ENCODE measurements at regions not wholly inside any gene's neighbourhood (a gene's known extent, or its start where the extent isn't known, plus 50 kb on each side); places are given as distances from the start of the nearest gene placed in this dataset.

- H3K4me3 ChIP-seq: no peak overlapping the region
- H3K27me3 ChIP-seq: no peaks in the 10 kb centered on the region
- no peak for DNase-seq
- H3K27ac ChIP-seq: no peak overlapping the region
- peaks cover 0 to 15% (median 6%) of the 10 kb centered on the region in 4 donors for H3K4me1 ChIP-seq
- WGBS, 5 donors: 65 to 91% (median 84%) methylated on average over 1 of the region's 1 CpG
- TF ChIP-seq POLR2AphosphoS5 (IDR thresholded peaks at IDR 0.05) (no peak), POLR2A (IDR thresholded peaks at IDR 0.05) (no peak), CTCF (IDR thresholded peaks at IDR 0.05) (no peak), EP300 (IDR thresholded peaks at IDR 0.05) (no peak)
- peaks cover 0 to under 1% (median 0%) of the 10 kb centered on the region in 4 donors for H3K9me3 ChIP-seq
- intact Hi-C loops (cut with DNase I; ENCODE audit: low total_unique reads): no loop called here
- no peaks in the 10 kb centered on the region for H3K36me3 ChIP-seq
Measured at GRCh38 chr2:195590199-195590860, 66.7 kb upstream of the SLC39A10 start.

- 85 to 86% (median 85%) methylated on average over 5 of the region's 5 CpGs for WGBS, 5 donors
- H3K9me3 ChIP-seq: no peaks in the 10 kb centered on the region
- no peaks in the 10 kb centered on the region for H3K27me3 ChIP-seq
- TF ChIP-seq POLR2A (IDR thresholded peaks at IDR 0.05) (no peak), EP300 (IDR thresholded peaks at IDR 0.05) (no peak), CTCF (IDR thresholded peaks at IDR 0.05) (no peak), POLR2AphosphoS5 (IDR thresholded peaks at IDR 0.05) (no peak)
- no peaks in the 10 kb centered on the region for H3K36me3 ChIP-seq
- DNase-seq: no peak
- H3K27ac ChIP-seq: no peak overlapping the region
- intact Hi-C loops (cut with DNase I; ENCODE audit: low total_unique reads): no loop called here
- H3K4me1 ChIP-seq: peaks cover 0 to 10% (median 6%) of the 10 kb centered on the region in 4 donors
- H3K4me3 ChIP-seq: no peak overlapping the region
Measured at GRCh38 chr2:195587966-195588365, 69.1 kb upstream of the SLC39A10 start.

- TF ChIP-seq POLR2A (IDR thresholded peaks at IDR 0.05): no peak
- TF ChIP-seq EP300 (IDR thresholded peaks at IDR 0.05): no peak
- no peak for TF ChIP-seq POLR2AphosphoS5 (IDR thresholded peaks at IDR 0.05)
- TF ChIP-seq CTCF (IDR thresholded peaks at IDR 0.05): no peak
- no peak overlapping the region for H3K27ac ChIP-seq
- no peaks in the 10 kb centered on the region for H3K27me3 ChIP-seq
- H3K36me3 ChIP-seq: no peaks in the 10 kb centered on the region
- DNase-seq: no peak
- 53 to 78% (median 62%) methylated on average over 1 of the region's 1 CpG for WGBS, 5 donors
- intact Hi-C loops (cut with DNase I; ENCODE audit: low total_unique reads): no loop called here
- no peaks in the 10 kb centered on the region for H3K9me3 ChIP-seq
- peaks cover 0 to 10% (median 4%) of the 10 kb centered on the region in 4 donors for H3K4me1 ChIP-seq
- no peak overlapping the region for H3K4me3 ChIP-seq
Measured at GRCh38 chr2:195586062-195586714, 70.8 kb upstream of the SLC39A10 start.

GRCh38 chr2:195582188-195582587 is 74.8 kb upstream of the SLC39A10 start:
- intact Hi-C loops (cut with DNase I; ENCODE audit: low total_unique reads): no loop called here
- Histone ChIP-seq H3K27me3 (no peaks in the 10 kb centered on the region), H3K27ac (no peak overlapping the region), H3K9me3 (no peaks in the 10 kb centered on the region), H3K4me1 (no peaks in the 10 kb centered on the region), H3K36me3 (no peaks in the 10 kb centered on the region), H3K4me3 (no peak overlapping the region)
- 75 to 94% (median 82%) methylated on average over 1 of the region's 1 CpG for WGBS, 5 donors
- TF ChIP-seq POLR2AphosphoS5 (IDR thresholded peaks at IDR 0.05) (no peak), EP300 (IDR thresholded peaks at IDR 0.05) (no peak), POLR2A (IDR thresholded peaks at IDR 0.05) (no peak), CTCF (IDR thresholded peaks at IDR 0.05) (no peak)
- DNase-seq: no peak

Measured in stomach (tissue), 8 donors.